Ascending aorta (tissue), 2 donors: ENCODE measurements at regions not wholly inside any gene's neighbourhood (a gene's known extent, or its start where the extent isn't known, plus 50 kb on each side); places are given as distances from the start of the nearest gene placed in this dataset.

Experiments used
- DNase-seq, 2 donors: peaks; one replicate each; pipeline ENCODE4 v3.0.0-alpha.2; 2019; ENCODE audit warnings: low spot score in 2 of 2
- H3K27ac ChIP-seq, 2 donors: fragments of 200-600 bp; sonication (generic); one replicate each; pipeline ENCODE4 v1.5.1; 2016 to 2017; ENCODE audit warnings: mild to moderate bottlenecking in 1 of 2
- H3K27me3 ChIP-seq: fragments of 200-600 bp; sonication (generic); one replicate; pipeline ENCODE4 v1.5.1; 2017
- H3K36me3 ChIP-seq, 2 donors: fragments of 200-600 bp; sonication (generic); one replicate each; pipeline ENCODE4 v1.5.1; 2016
- H3K4me1 ChIP-seq, 2 donors: fragments of 200-600 bp; sonication (generic); one replicate each; pipeline ENCODE4 v1.5.1; 2016 to 2017; ENCODE audit warnings: mild to moderate bottlenecking in 1 of 2
- H3K4me3 ChIP-seq, 2 donors: fragments of 200-600 bp; sonication (generic); one replicate each; pipeline ENCODE4 v1.5.1; 2016 to 2017; ENCODE audit warnings: mild to moderate bottlenecking in 1 of 2
- H3K9me3 ChIP-seq, 2 donors: fragments of 200-600 bp; sonication (generic); one replicate each; pipeline ENCODE4 v1.5.1; 2016
- intact Hi-C: fragments of 100-400 bp; cut with DNase I; formaldehyde crosslinking; loops from one replicate; pipeline ENCODE4 v1.15.1; 2023
- TF ChIP-seq, protein P1 (sequence below), 3 experiments: fragments of 200-600 bp in 2 of 3; fragments of 450-650 bp in 1 of 3; sonication (generic) in 2 of 3; IDR thresholded peaks; one replicate each; pipeline ENCODE4 v1.5.1; 2016 to 2019; ENCODE audit warnings: antibody characterized with exemption in 3 of 3, mild to moderate bottlenecking in 1 of 3, moderate library complexity in 1 of 3

DNA sequence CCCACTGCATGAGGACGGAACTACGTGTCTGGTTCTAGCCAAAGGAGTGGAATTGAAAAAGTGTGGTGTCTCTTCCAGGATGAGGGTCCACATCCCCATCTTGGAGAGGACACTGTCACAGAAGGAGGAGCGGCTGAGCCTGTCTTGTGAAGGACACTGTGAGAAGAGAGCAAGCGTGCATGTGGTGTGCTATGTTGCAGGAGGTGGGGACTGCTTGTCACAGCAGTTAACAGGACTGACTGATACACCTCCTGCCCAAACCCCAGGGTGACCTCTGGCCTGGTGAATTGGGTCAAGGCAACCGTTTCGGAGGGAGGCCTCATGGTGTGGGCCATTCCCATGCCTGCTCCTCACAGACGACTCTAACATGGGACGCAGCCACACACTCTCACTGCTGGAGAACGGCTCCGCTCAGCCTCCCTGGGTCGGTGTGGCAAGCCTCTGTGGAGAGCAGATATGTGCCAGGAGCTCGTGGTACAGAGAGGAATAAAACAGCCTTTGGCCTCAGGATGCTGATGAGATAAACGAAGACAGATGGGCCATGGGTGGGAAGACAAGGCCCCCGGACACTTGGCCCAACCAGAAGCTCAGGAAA, 56.4 kb upstream of the RBFOX3 start:
- no peaks in the 10 kb centered on the region for H3K27me3 ChIP-seq
- no peaks in the 10 kb centered on the region for H3K4me1 ChIP-seq
- no peak overlapping the region for H3K4me3 ChIP-seq
- no peaks in the 10 kb centered on the region for H3K9me3 ChIP-seq
- intact Hi-C loops, result no loop called here
- TF ChIP-seq, protein P1, sequence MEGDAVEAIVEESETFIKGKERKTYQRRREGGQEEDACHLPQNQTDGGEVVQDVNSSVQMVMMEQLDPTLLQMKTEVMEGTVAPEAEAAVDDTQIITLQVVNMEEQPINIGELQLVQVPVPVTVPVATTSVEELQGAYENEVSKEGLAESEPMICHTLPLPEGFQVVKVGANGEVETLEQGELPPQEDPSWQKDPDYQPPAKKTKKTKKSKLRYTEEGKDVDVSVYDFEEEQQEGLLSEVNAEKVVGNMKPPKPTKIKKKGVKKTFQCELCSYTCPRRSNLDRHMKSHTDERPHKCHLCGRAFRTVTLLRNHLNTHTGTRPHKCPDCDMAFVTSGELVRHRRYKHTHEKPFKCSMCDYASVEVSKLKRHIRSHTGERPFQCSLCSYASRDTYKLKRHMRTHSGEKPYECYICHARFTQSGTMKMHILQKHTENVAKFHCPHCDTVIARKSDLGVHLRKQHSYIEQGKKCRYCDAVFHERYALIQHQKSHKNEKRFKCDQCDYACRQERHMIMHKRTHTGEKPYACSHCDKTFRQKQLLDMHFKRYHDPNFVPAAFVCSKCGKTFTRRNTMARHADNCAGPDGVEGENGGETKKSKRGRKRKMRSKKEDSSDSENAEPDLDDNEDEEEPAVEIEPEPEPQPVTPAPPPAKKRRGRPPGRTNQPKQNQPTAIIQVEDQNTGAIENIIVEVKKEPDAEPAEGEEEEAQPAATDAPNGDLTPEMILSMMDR (IDR thresholded peaks at IDR 0.05), result no peak
- no peaks in the 10 kb centered on the region for H3K36me3 ChIP-seq
- H3K27ac ChIP-seq, result no peak overlapping the region
- peak in 1 of 2 donors; percentile 42 for DNase-seq

DNA sequence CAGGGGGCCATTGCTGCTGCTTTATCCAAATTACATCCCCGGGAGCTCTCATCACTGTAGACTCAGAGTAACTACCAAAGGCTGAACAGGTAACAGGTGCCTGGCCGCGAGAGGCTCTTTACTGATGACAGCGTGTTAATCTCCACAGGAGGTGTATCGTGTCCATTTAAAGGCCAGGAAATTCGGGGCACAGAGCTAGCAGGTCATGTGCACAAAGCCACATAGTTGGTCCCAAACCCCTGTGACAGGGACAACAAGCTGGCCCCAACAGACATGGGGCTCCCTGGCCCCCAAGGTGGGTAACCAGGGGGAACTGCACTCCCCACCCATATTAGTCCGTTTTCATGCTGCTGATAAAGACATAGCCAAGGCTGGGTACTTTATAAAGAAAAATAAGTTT, 55.3 kb upstream of the RBFOX3 start:
- Histone ChIP-seq H3K36me3 (no peaks in the 10 kb centered on the region), H3K4me3 (no peak overlapping the region), H3K27ac (no peak overlapping the region), H3K9me3 (no peaks in the 10 kb centered on the region), H3K4me1 (no peaks in the 10 kb centered on the region), H3K27me3 (no peaks in the 10 kb centered on the region)
- TF ChIP-seq, protein P1 (IDR thresholded peaks at IDR 0.05), result no peak
- peak in 1 of 2 donors; percentile 44 for DNase-seq
- intact Hi-C loops, result no loop called here

DNA sequence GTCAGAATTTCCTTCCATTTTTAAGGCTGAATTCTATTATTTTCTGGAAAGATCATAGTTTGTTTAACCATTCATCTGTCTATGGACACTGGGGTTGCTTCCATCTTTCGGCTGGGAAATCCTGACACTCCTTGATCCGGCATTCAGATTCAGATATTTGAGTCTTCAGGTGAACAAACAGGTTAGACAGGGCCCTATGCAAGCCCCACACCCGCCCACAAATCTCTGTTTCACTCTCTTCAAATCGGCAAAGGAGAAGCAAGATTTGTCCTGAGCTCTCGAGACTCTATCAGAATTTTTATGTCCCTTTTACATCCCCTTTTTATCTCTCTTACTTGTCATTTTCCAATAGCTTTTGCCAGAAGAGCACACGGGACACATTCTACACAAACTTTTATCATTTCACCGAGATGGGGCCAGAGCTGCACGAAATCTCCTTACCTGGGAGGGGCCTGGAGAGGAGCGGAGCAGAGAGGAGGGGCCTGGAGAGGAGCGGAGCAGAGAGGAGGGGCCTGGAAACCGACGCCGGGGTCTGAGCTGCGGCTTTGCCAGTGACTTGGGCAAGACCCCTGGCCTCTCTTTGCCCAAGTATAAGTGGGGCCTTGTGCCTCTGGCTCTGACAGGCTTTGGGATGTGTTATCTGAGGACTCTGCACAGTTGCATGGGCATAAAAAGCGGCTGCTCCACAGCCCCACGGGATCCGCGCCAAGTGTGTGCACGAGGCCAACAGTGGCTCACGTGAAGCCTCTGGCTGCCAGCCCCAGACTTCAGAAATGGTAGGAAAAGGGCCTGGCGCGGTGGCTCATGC, 54.3 kb upstream of the RBFOX3 start:
- H3K27ac ChIP-seq, result no peak overlapping the region
- TF ChIP-seq, protein P1 (IDR thresholded peaks at IDR 0.05), result no peak

DNA sequence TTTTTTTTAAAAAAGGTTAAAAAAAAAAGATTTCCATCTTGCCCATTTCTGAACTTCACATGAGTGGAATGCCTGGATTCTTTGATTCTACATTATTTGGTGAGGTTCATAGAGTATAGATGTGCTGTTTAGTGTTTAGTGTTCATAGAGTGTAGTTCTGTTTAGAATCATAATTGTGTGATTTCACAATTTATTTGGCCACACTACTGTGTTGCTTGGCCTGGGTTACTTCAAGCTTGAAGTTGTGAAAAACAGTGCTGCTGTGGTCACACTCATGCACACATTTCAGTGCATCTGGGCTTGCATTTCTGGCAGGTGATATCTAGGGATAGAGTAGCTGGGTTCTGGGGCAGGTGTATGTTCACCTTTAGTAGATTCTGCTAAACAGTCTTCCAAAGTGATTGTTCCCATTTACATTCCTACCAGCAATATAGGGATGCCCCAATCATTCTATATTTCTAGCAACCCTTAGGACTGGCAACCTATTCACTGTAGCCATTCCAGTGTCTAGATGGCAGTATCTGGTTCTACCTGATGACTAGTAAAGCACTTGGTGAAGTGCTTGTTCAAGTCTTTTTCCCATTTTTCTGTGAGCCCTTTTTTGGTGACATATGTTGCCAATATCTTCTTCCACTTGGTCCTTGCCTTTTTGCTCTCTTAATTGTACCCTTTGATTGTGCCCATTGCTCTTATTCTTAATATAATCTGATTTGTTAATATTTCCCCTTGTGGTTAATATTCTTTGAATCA, 50.6 kb upstream of the RBFOX3 start:
- Histone ChIP-seq H3K4me1 (no peaks in the 10 kb centered on the region), H3K4me3 (no peak overlapping the region), H3K9me3 (no peaks in the 10 kb centered on the region), H3K36me3 (no peaks in the 10 kb centered on the region), H3K27me3 (no peaks in the 10 kb centered on the region), H3K27ac (no peak overlapping the region)
- no peak for DNase-seq
- intact Hi-C loops, result no loop called here
- TF ChIP-seq, protein P1 (IDR thresholded peaks at IDR 0.05), result no peak

More for the DNA sequence above, 54.3 kb upstream of the RBFOX3 start:
- H3K4me3 ChIP-seq, result no peak overlapping the region
- H3K27me3 ChIP-seq, result no peaks in the 10 kb centered on the region
- no peaks in the 10 kb centered on the region for H3K4me1 ChIP-seq
- no peaks in the 10 kb centered on the region for H3K9me3 ChIP-seq
- intact Hi-C loops, result no loop called here
- H3K36me3 ChIP-seq, result no peaks in the 10 kb centered on the region
- DNase-seq, result peak in 1 of 2 donors; percentile 62
